HepG2 (cell line): ENCODE measurements at regions not wholly inside any gene's neighbourhood (a gene's known extent, or its start where the extent isn't known, plus 50 kb on each side); places are given as distances from the start of the nearest gene placed in this dataset.

Experiments
- ATAC-seq: fragments of 200-7000 bp; cut with Tn5 transposase; 3 replicates; pipeline ENCODE4 v1.9.1; 2020; ENCODE audit warnings: mild to moderate bottlenecking, moderate library complexity
- BruUV-seq: library from RNA; stranded (reverse); fragments of 400-500 nt; replicated peaks from 2 replicates; lab custom pipeline; 2021; lab: Mats Ljungman, UMichigan
- CTCF ChIA-PET: fragments of 300-600 bp; formaldehyde crosslinking; extraction: SDS; loops from one replicate; lab custom pipeline; 2021; ENCODE audit warnings: low total read pairs, inconsistent platforms, low intra/inter-chr PET ratio; lab: Yijun Ruan, JAX
- POLR2A ChIA-PET: fragments of 350-600 bp; sonication (Branson Sonifier 250); formaldehyde crosslinking; loops from one replicate; lab custom pipeline; 2020; ENCODE audit warnings: antibody characterized with exemption, inconsistent platforms; lab: Yijun Ruan, JAX
- DNase-seq: peaks from one replicate; pipeline ENCODE4 v3.0.0-alpha.2; 2015; ENCODE audit warnings: low spot score
- FAIRE-seq: peaks from 3 replicates; lab custom pipeline; 2011; peaks lifted over from hg19 to GRCh38; lab: Jason Lieb, UNC
- H2AFZ ChIP-seq: one replicate; pipeline ENCODE4 v1.6.1; 2011; ENCODE audit warnings: low read length, inconsistent platforms
- H3K27ac ChIP-seq: fragments of 300-600 bp; 3 replicates; pipeline ENCODE4 v1.8.0; 2011; ENCODE audit warnings: mixed run types, mild to moderate bottlenecking, mixed read lengths, low read length, inconsistent platforms; ENCODE audit not compliant: insufficient read depth; ENCODE audit errors: extremely low read length
- H3K27me3 ChIP-seq, 2 experiments: fragments of 200-600 bp in 1 of 2; 2 replicates in 1 of 2; 3 replicates in 1 of 2; pipeline versions ENCODE4 v1.6.0 to v1.8.0; 2011; ENCODE audit warnings: low read length in 2 of 2, mild to moderate bottlenecking in 2 of 2, moderate library complexity in 2 of 2, inconsistent platforms in 1 of 2; ENCODE audit not compliant: insufficient read depth in 2 of 2, control insufficient read depth in 1 of 2
- H3K36me3 ChIP-seq, 2 experiments: fragments of 200-600 bp in 1 of 2; replicated peaks in 1 of 2; 2 replicates in 1 of 2; 3 replicates in 1 of 2; pipeline versions ENCODE4 v1.5.1 to v1.8.0; 2011; ENCODE audit warnings: low read length in 2 of 2, inconsistent platforms in 1 of 2; ENCODE audit not compliant: insufficient read depth in 2 of 2, control insufficient read depth in 1 of 2
- H3K4me1 ChIP-seq: 2 replicates; pipeline ENCODE4 v1.5.1; 2012; ENCODE audit warnings: low read length, inconsistent platforms; ENCODE audit not compliant: insufficient read depth
- H3K4me2 ChIP-seq: 2 replicates; pipeline ENCODE4 v1.6.0; 2011; ENCODE audit warnings: low read depth, low read length, inconsistent platforms
- H3K4me3 ChIP-seq, 3 experiments: fragments of 200-600 bp in 1 of 3; sonication (generic), shearing (Covaris generic) in 1 of 3; replicated peaks in 1 of 3; 2 replicates each; pipeline ENCODE4 v1.5.1; 2011 to 2016; ENCODE audit warnings: low read length in 3 of 3, inconsistent platforms in 2 of 3, low read depth in 2 of 3, mild to moderate bottlenecking in 2 of 3, control low read depth in 1 of 3, mixed read lengths in 1 of 3; ENCODE audit not compliant: insufficient read depth in 1 of 3
- H3K79me2 ChIP-seq: one replicate; pipeline ENCODE4 v1.6.1; 2011; ENCODE audit warnings: low read length, inconsistent platforms; ENCODE audit not compliant: insufficient read depth
- H3K9ac ChIP-seq: 2 replicates; pipeline ENCODE4 v1.6.0; 2011; ENCODE audit warnings: mild to moderate bottlenecking, low read depth, low read length, inconsistent platforms; ENCODE audit not compliant: insufficient read depth
- H3K9me3 ChIP-seq: 2 replicates; pipeline ENCODE4 v1.5.1; 2012; ENCODE audit warnings: mild to moderate bottlenecking, low read length
- H4K20me1 ChIP-seq: 2 replicates; pipeline ENCODE4 v1.6.0; 2011; ENCODE audit warnings: inconsistent platforms, mild to moderate bottlenecking, low read length, moderate library complexity; ENCODE audit not compliant: insufficient read depth
- ATF7-NPFF ChIP-seq: sonication (generic); formaldehyde crosslinking; IDR thresholded peaks from 2 replicates; pipeline ENCODE4 v1.8.1; 2023; ENCODE audit warnings: mild to moderate bottlenecking, low read depth, missing genetic modification reagents, moderate library complexity
- ELF1 ChIP-seq: sonication (generic); formaldehyde crosslinking; IDR thresholded peaks from 2 replicates; pipeline ENCODE4 v1.4.0; 2020; ENCODE audit warnings: missing genetic modification reagents
- KLF9 ChIP-seq: IDR thresholded peaks from 2 replicates; pipeline ENCODE4 v1.6.1; 2016; ENCODE audit warnings: low read depth
- SETDB1 ChIP-seq: sonication (generic); formaldehyde crosslinking; IDR thresholded peaks from 2 replicates; pipeline ENCODE4 v1.5.1; 2020; ENCODE audit warnings: missing genetic modification reagents, mild to moderate bottlenecking, borderline replicate concordance
- SOX13 ChIP-seq, 3 experiments: fragments of 450-650 bp in 1 of 3; sonication (generic) in 1 of 3; formaldehyde crosslinking in 1 of 3; IDR thresholded peaks in 2 of 3; conservative IDR thresholded peaks in 1 of 3; 2 replicates each; pipeline versions ENCODE4 v1.5.0 to v1.6.1; 2016 to 2020; ENCODE audit warnings: antibody characterized with exemption in 1 of 3, mild to moderate bottlenecking in 1 of 3, missing compliant biosample characterization in 1 of 3, missing genetic modification reagents in 1 of 3, moderate library complexity in 1 of 3
- ZFP91 ChIP-seq: sonication (generic); formaldehyde crosslinking; IDR thresholded peaks from 2 replicates; pipeline ENCODE4 v1.9.0; 2022; ENCODE audit warnings: missing genetic modification reagents, mild to moderate bottlenecking, borderline replicate concordance
- ZNF800 ChIP-seq: sonication (generic); formaldehyde crosslinking; IDR thresholded peaks from 2 replicates; pipeline ENCODE4 v1.4.0; 2020; ENCODE audit warnings: missing genetic modification reagents
- WGBS: methylation state at CpG from one replicate; pipeline ENCODE4 v1.1.6; 2017; ENCODE audit warnings: low lambda C conversion rate; 5-methylcytosine and 5-hydroxymethylcytosine counted together
- in situ Hi-C: cut with HindIII; loops from 2 replicates; pipeline ENCODE4 v1.10.0; 2017; ENCODE audit warnings: low pct_unique_long_range_greater_than_20kb; ENCODE audit not compliant: extremely low pct_ligation_motif_present
- intact Hi-C: fragments of 100-400 bp; cut with micrococcal nuclease; formaldehyde crosslinking; loops from one replicate; pipeline ENCODE4 v1.10.0; 2022; ENCODE audit not compliant: unreplicated experiment
- small RNA-seq, 3 experiments: library from RNA; depleted of rRNA; stranded (forward); fragments of <200 nt; gene quantifications; one replicate each; pipeline ENCODE3, GENCODE V24; 2012; ENCODE audit warnings: low read depth in 2 of 3, low replicate concordance in 1 of 3; ENCODE audit not compliant: insufficient read length in 3 of 3, insufficient read depth in 2 of 3

GRCh38 chr11:8858808-8859207 lies 52.2 kb upstream of the AKIP1 start:
- no peak for DNase-seq
- 6% methylated on average over 2 of the region's 2 CpGs for WGBS
- no peak for ATAC-seq
- in situ Hi-C loops, result no loop called here
- Histone ChIP-seq H3K4me2 (no peak overlapping the region), H3K27ac (no peak overlapping the region), H4K20me1 (no peaks in the 10 kb centered on the region), H3K9me3 (no peaks in the 10 kb centered on the region), H3K9ac (no peak overlapping the region), H3K27me3 (no peaks in the 10 kb centered on the region; a peak in 1 of 5 replicates)
- CTCF ChIA-PET, result no interaction called here
- intact Hi-C loops, result no loop called here
- no peak for FAIRE-seq
- TF ChIP-seq SETDB1 (no peak), ZNF800 (CRISPR knock-in tag) (no peak), KLF9 (CRISPR knock-in tag) (no peak), ZFP91 (CRISPR knock-in tag) (no peak), ATF7-NPFF (CRISPR knock-in tag) (no peak), ELF1 (CRISPR knock-in tag) (no peak), SOX13 (IDR thresholded peaks at IDR 0.05) (no peak), SOX13 (CRISPR knock-in tag; conservative IDR thresholded peaks at IDR 0.05 in 1 of 2, IDR thresholded peaks at IDR 0.05 in 1 of 2) (no peak)
- TF ChIP-seq, all 625 proteins: peak for 0
- no peaks in the 10 kb centered on the region for H3K36me3 ChIP-seq
- no peak overlapping the region for H2AFZ ChIP-seq
- H3K4me3 ChIP-seq, result no peak overlapping the region
- no TSS peak for BruUV-seq
- POLR2A ChIA-PET, result no interaction called here
- peaks cover 6% of the 10 kb centered on the region; the same call in 1 of the 2 replicates for H3K4me1 ChIP-seq
- no peaks in the 10 kb centered on the region for H3K79me2 ChIP-seq

Small RNA genes lying in the stretch of these regions (small RNA-seq; reads per million reads assigned to genes)
- 0 reads per million in 3 experiments for gene RNA5SP330
